Gastroesophageal sphincter (tissue), 3 donors: ENCODE measurements at regions not wholly inside any gene's neighbourhood (a gene's known extent, or its start where the extent isn't known, plus 50 kb on each side); places are given as distances from the start of the nearest gene placed in this dataset.

ENCODE experiments used
- CTCF ChIP-seq, 4 experiments: fragments of 200-600 bp in 2 of 4; fragments of 450-650 bp in 2 of 4; sonication (generic) in 1 of 4; IDR thresholded peaks; one replicate each; pipeline ENCODE4 v1.5.1; 2017 to 2019; ENCODE audit warnings: antibody characterized with exemption in 4 of 4, mild to moderate bottlenecking in 2 of 4, moderate library complexity in 2 of 4
- EP300 ChIP-seq: sonication (generic); formaldehyde crosslinking; IDR thresholded peaks from one replicate; pipeline ENCODE4 v1.6.1; 2017; ENCODE audit warnings: antibody characterized with exemption, mild to moderate bottlenecking
- POLR2AphosphoS5 ChIP-seq: sonication (generic); formaldehyde crosslinking; IDR thresholded peaks from one replicate; pipeline ENCODE4 v1.6.1; 2017; ENCODE audit warnings: antibody characterized with exemption

- TF ChIP-seq CTCF (IDR thresholded peaks at IDR 0.05) = no peak
- no peak for TF ChIP-seq EP300
- TF ChIP-seq POLR2AphosphoS5 = no peak
These were observed 70.0 kb upstream of the TIAM2 start for GRCh38 chr6:154925130-154925529.
